ENCODE measurements at regions not wholly inside any gene's neighbourhood (a gene's known extent, or its start where the extent isn't known, plus 50 kb on each side); places are given as distances from the start of the nearest gene placed in this dataset.
"Not testable (repeated sequence)": the region's sequence is repeated elsewhere in the genome, so short reads cannot be mapped to it uniquely, and the experiment has no call there.

DNA sequence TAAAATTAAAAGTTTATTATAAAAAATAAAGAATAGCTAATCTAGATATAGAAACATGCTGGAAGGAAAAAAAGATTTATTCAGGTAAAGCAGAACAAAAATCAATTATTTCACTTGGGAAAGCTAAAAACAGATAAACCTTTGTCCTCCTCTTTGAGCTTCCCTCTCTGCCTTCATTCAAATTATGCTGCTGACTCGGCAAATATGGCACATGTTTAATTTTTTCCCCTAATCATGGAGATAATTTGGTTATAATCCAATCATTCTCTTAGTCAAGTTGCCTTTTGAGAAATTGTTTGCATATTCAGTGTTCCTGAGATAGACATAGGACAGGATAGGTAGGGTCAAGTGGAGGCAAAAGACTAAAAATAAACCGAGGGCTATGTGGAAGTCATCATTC, 556.8 kb upstream of the PTCHD4 start:
- Mint-ChIP-seq H3K9me3 (no peaks in the 10 kb centered on the region), H3K27me3 (ENCODE audit: low read depth) (no peaks in the 10 kb centered on the region), H3K27ac (ENCODE audit: unreplicated experiment) (no peak overlapping the region), H3K4me1 (no peaks in the 10 kb centered on the region), H3K4me3 (no peak overlapping the region), H3K36me3 (ENCODE audit: low read depth) (no peaks in the 10 kb centered on the region)
- no peak for DNase-seq (ENCODE audit: low read depth, low spot score)
- TF ChIP-seq, protein P1, sequence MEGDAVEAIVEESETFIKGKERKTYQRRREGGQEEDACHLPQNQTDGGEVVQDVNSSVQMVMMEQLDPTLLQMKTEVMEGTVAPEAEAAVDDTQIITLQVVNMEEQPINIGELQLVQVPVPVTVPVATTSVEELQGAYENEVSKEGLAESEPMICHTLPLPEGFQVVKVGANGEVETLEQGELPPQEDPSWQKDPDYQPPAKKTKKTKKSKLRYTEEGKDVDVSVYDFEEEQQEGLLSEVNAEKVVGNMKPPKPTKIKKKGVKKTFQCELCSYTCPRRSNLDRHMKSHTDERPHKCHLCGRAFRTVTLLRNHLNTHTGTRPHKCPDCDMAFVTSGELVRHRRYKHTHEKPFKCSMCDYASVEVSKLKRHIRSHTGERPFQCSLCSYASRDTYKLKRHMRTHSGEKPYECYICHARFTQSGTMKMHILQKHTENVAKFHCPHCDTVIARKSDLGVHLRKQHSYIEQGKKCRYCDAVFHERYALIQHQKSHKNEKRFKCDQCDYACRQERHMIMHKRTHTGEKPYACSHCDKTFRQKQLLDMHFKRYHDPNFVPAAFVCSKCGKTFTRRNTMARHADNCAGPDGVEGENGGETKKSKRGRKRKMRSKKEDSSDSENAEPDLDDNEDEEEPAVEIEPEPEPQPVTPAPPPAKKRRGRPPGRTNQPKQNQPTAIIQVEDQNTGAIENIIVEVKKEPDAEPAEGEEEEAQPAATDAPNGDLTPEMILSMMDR (conservative IDR thresholded peaks at IDR 0.05) = no peak

DNA sequence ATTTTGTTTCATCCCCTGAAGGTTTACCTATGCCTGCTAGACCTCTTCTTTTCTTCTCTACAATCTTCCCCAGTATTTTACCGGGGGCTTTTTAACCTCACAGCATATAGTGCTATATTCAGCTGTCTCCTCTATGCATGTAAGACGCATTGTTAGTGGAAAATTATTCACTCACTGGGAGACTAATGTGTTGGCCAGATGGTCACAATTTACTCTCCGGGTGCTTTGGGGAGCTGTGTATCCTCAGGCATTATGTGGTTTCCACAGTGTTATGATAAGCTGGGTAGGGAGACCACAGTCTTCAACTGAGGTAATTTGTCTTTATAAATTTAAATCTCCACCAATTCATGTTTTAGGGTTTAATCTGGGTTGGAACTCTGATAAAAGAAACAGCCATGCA, 553.8 kb upstream of the PTCHD4 start:
- H3K27ac Mint-ChIP-seq (ENCODE audit: unreplicated experiment) = no peak overlapping the region
- H3K4me3 Mint-ChIP-seq = no peak overlapping the region
- no peaks in the 10 kb centered on the region for H3K4me1 Mint-ChIP-seq
- no peaks in the 10 kb centered on the region for H3K36me3 Mint-ChIP-seq (ENCODE audit: low read depth)
- H3K27me3 Mint-ChIP-seq (ENCODE audit: low read depth) = no peaks in the 10 kb centered on the region
- no peaks in the 10 kb centered on the region for H3K9me3 Mint-ChIP-seq
- TF ChIP-seq, protein P1 (conservative IDR thresholded peaks at IDR 0.05) = no peak
- no peak for DNase-seq (ENCODE audit: low read depth, low spot score)

DNA sequence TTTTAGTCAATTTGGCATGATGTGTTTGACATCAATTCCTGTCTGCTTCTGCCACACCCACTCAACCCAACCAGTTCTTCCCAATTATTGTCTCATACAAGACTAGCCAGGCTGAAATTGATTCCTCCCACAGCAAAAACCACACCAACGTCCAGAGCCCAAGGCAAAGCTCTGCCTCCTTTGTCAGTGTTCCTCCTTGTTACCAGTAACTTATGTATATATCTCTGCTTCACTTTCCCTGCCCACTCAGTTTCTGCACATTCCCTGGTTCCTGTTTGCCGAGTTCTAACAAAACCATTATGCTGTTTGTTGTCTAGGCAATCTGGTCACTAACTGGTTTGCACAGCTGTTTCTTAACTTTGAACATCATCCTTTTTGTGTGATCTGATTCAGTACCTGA, 547.9 kb upstream of the PTCHD4 start:
- Mint-ChIP-seq H3K9me3 (no peaks in the 10 kb centered on the region), H3K36me3 (ENCODE audit: low read depth) (no peaks in the 10 kb centered on the region), H3K27me3 (ENCODE audit: low read depth) (peaks cover 2% of the 10 kb centered on the region), H3K27ac (ENCODE audit: unreplicated experiment) (no peak overlapping the region), H3K4me1 (no peaks in the 10 kb centered on the region), H3K4me3 (no peak overlapping the region)
- TF ChIP-seq, protein P1 (conservative IDR thresholded peaks at IDR 0.05) = no peak
- DNase-seq (ENCODE audit: low read depth, low spot score) = no peak

DNA sequence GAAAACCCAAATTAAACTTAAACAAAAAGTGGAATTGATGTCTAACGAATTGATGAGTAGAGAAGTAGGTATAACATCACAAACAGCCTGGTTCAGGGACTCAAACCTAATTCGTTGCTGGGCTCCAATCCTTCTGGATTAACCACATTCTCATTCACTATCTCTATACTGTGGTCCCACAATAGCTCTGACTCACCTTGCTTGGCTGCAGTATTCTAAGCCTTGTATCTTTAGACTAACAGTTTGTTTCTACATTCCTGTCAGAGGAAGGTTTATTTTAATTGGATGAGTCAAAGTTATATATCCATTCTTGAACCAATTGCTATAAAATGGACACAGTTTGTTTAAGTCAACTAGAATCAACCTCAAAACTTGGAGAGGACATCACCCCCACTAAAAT, 530.5 kb upstream of the PTCHD4 start:
- no peaks in the 10 kb centered on the region for H3K27me3 Mint-ChIP-seq (ENCODE audit: low read depth)
- DNase-seq (ENCODE audit: low read depth, low spot score) = no peak

DNA sequence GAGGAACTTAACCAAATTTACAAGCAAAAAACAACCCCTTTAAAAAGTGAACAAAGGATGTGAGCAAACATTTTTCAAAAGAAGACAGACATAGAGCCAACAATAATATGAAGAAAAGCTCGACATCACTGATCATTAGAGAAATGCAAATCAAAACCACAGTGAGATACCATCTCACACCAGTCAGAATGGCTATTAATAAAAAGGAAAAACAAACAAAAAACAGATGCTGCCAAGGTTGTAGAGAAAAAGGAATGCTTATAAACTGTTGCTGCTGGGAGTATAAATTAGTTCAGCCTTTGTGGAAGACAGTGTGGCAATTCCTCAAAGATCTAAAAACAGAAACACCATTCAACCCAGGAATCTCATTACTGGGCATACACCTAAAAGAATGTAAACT, 527.8 kb upstream of the PTCHD4 start:
- H3K4me1 Mint-ChIP-seq; H3K4me3 Mint-ChIP-seq; DNase-seq (ENCODE audit: low read depth, low spot score); H3K36me3 Mint-ChIP-seq (ENCODE audit: low read depth); H3K9me3 Mint-ChIP-seq; H3K27me3 Mint-ChIP-seq (ENCODE audit: low read depth); H3K27ac Mint-ChIP-seq (ENCODE audit: unreplicated experiment): not testable (repeated sequence)

More for the DNA sequence above, 530.5 kb upstream of the PTCHD4 start:
- H3K4me3 Mint-ChIP-seq = no peak overlapping the region
- no peak overlapping the region for H3K27ac Mint-ChIP-seq (ENCODE audit: unreplicated experiment)
- no peaks in the 10 kb centered on the region for H3K36me3 Mint-ChIP-seq (ENCODE audit: low read depth)
- TF ChIP-seq, protein P1 (conservative IDR thresholded peaks at IDR 0.05) = no peak
- H3K4me1 Mint-ChIP-seq = no peaks in the 10 kb centered on the region
- peaks cover 9% of the 10 kb centered on the region for H3K9me3 Mint-ChIP-seq

DNA sequence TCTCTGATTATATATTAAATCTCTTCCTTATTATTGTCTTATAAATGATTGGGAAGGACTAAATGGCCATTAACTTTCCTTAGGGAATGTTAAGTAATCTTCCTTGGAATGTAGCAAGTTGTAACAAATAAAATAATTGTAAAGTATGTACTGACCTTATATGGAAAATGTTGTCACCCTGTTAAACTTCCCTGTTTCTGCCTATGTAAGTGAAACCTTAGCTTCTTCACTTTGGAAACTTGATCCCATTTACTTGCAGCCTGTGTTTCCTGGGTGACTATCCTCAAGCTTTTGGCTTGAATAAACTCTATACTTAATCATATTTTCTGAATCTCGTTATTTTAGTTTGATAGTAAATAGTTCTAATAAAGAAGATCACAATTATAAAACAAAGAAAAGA, 519.5 kb upstream of the PTCHD4 start:
- DNase-seq (ENCODE audit: low read depth, low spot score) = no peak
- Mint-ChIP-seq H3K36me3 (ENCODE audit: low read depth) (no peaks in the 10 kb centered on the region), H3K27ac (ENCODE audit: unreplicated experiment) (no peak overlapping the region), H3K27me3 (ENCODE audit: low read depth) (no peaks in the 10 kb centered on the region), H3K4me3 (no peak overlapping the region), H3K4me1 (no peaks in the 10 kb centered on the region), H3K9me3 (no peaks in the 10 kb centered on the region)
- TF ChIP-seq, protein P1 (conservative IDR thresholded peaks at IDR 0.05) = no peak

All from neural crest cell (in vitro differentiated cells).